ENCODE measurements at regions not wholly inside any gene's neighbourhood (a gene's known extent, or its start where the extent isn't known, plus 50 kb on each side); places are given as distances from the start of the nearest gene placed in this dataset.

GRCh38 chr12:84507956-84508850 lies 404.4 kb downstream of the SLC6A15 start:
- peak; percentile 19 for FAIRE-seq
- no peak overlapping the region for H3K4me3 ChIP-seq (ENCODE audit: extremely low read depth in 1 of 4, insufficient read depth in 2 of 4, low read depth in 3 of 4, low read length in 4 of 4)
- no peak overlapping the region for H3K23ac ChIP-seq (ENCODE audit: insufficient read length)
- no peaks in the 10 kb centered on the region for H3K79me2 ChIP-seq (ENCODE audit: control insufficient read depth in 1 of 2, insufficient read depth in 2 of 2, low read length in 2 of 2)
- no peaks in the 10 kb centered on the region for H3K36me3 ChIP-seq (ENCODE audit: control insufficient read depth in 2 of 4, insufficient read depth in 4 of 4, low read length in 3 of 4)
- no peaks in the 10 kb centered on the region for H3K9me3 ChIP-seq (ENCODE audit: insufficient read depth in 2 of 2, low read depth in 1 of 2, low read length in 1 of 2)
- H3K14ac ChIP-seq (ENCODE audit: insufficient read length), result no peak overlapping the region
- H3K79me1 ChIP-seq (ENCODE audit: low read depth, low read length), result no peaks in the 10 kb centered on the region
- H2BK5ac ChIP-seq (ENCODE audit: low read depth, low read length), result no peak overlapping the region
- no peak overlapping the region for H3K9ac ChIP-seq (replicated peaks in 1 of 4; ENCODE audit: extremely low read depth in 1 of 4, low read depth in 3 of 4, low read length in 3 of 4)
- H2BK15ac ChIP-seq (ENCODE audit: low read length), result no peak overlapping the region
- no peak overlapping the region for H2BK120ac ChIP-seq (replicated peaks; ENCODE audit: low read depth, low read length)
- no peak overlapping the region for H3K4ac ChIP-seq (replicated peaks; ENCODE audit: insufficient read length, low read depth, low read length)
- H2BK12ac ChIP-seq (ENCODE audit: low read depth, low read length), result no peak overlapping the region
- no peak overlapping the region for H4K8ac ChIP-seq (ENCODE audit: extremely low read depth, insufficient read depth, low read length)
- no peak overlapping the region for H2AK5ac ChIP-seq (ENCODE audit: low read depth, low read length)
- no peaks in the 10 kb centered on the region for H3K4me1 ChIP-seq (replicated peaks in 1 of 4; ENCODE audit: control insufficient read depth in 3 of 4, insufficient read depth in 4 of 4, low read length in 3 of 4)
- DNase-seq (ENCODE audit: low read depth in 1 of 2, low spot score in 2 of 2), result no peak
- no peak overlapping the region for H4K91ac ChIP-seq (replicated peaks; ENCODE audit: insufficient read length, low read length)
- no peak overlapping the region for H3K18ac ChIP-seq (ENCODE audit: extremely low read depth, low read length)
- no peak overlapping the region for H2BK20ac ChIP-seq (ENCODE audit: low read length)
- no peak overlapping the region for H3K27ac ChIP-seq (ENCODE audit: low read depth, low read length)
- H4K20me1 ChIP-seq (replicated peaks in 1 of 2; ENCODE audit: control insufficient read depth in 1 of 2, insufficient read depth in 2 of 2, low read length in 2 of 2), result no peaks in the 10 kb centered on the region
- ChIA-PET POLR2A (ENCODE audit: partially characterized antibody) (no interaction called here), CTCF (ENCODE audit: partially characterized antibody) (interaction anchor here (0.5 to 3.6 kb wide), 8 partner anchors 11 to 682 kb away, joined by 3 to 21 read pairs (median 4); no protein-coding TSS in a partner anchor)
- 72% methylated on average over 6 of the region's 6 CpGs; no CpG with 5 or more reads in 1 of the 2 experiments for WGBS, 2 experiments (ENCODE audit: extremely low coverage in 1 of 2, insufficient coverage in 1 of 2, insufficient read length in 1 of 2, insufficient replicate concordance in 2 of 2, low coverage in 1 of 2, low lambda C conversion rate in 2 of 2, missing lambda C conversion rate in 1 of 2)
- no peak overlapping the region for H4K5ac ChIP-seq (ENCODE audit: insufficient read length, low read depth, low read length)
- no peaks in the 10 kb centered on the region for H3K27me3 ChIP-seq (replicated peaks in 1 of 4; ENCODE audit: control insufficient read depth in 3 of 4, extremely low read depth in 1 of 4, insufficient read depth in 3 of 4, low read length in 3 of 4)
- H3K23me2 ChIP-seq (ENCODE audit: low read depth, low read length), result no peaks in the 10 kb centered on the region
- peak overlapping the region; percentile 40; the same call in 1 of the 2 replicates for H2AFZ ChIP-seq (ENCODE audit: low read length)
- H3K56ac ChIP-seq (replicated peaks; ENCODE audit: insufficient read length, low read depth, low read length), result no peak overlapping the region
- no peak overlapping the region for H3K4me2 ChIP-seq (ENCODE audit: insufficient read depth in 1 of 2, low read depth in 2 of 2, low read length in 2 of 2)
- TF ChIP-seq RXRA (IDR thresholded peaks at IDR 0.05; ENCODE audit: insufficient read depth, low read depth, low read length), result no peak
- TF ChIP-seq RAD21 (IDR thresholded peaks at IDR 0.05 in 1 of 2, conservative IDR thresholded peaks at IDR 0.05 in 1 of 2; ENCODE audit: low read depth in 2 of 2, low read length in 2 of 2), result peak; percentile 49 to 54
- no peak for TF ChIP-seq MAFK (IDR thresholded peaks at IDR 0.05; ENCODE audit: low read depth, low read length)
- no peak for TF ChIP-seq TEAD4 (IDR thresholded peaks at IDR 0.05; ENCODE audit: low read depth, low read length)
- no peak for TF ChIP-seq GABPA (IDR thresholded peaks at IDR 0.05; ENCODE audit: borderline replicate concordance, insufficient read depth, low read length)
- no peak for TF ChIP-seq KDM1A (IDR thresholded peaks at IDR 0.05; ENCODE audit: borderline replicate concordance, low read length)
- TF ChIP-seq BACH1 (IDR thresholded peaks at IDR 0.05; ENCODE audit: low read length), result no peak
- 0 out of 2 replicates have a peak, but pooled peaks have one; percentile 38 for TF ChIP-seq JUND (IDR thresholded peaks at IDR 0.05; ENCODE audit: low read length)
- TF ChIP-seq FOSL1 (IDR thresholded peaks at IDR 0.05; ENCODE audit: insufficient read depth, low read depth, low read length), result no peak
- TF ChIP-seq CBX8 (IDR thresholded peaks at IDR 0.05; ENCODE audit: borderline replicate concordance, low read depth, low read length), result no peak
- no peak for TF ChIP-seq JUN (IDR thresholded peaks at IDR 0.05; ENCODE audit: low read depth, low read length)
- TF ChIP-seq CHD1 (IDR thresholded peaks at IDR 0.05; ENCODE audit: low read depth, low read length), result no peak

Data from H1 (cell line).